AG08395 (cell line): ENCODE measurements at regions not wholly inside any gene's neighbourhood (a gene's known extent, or its start where the extent isn't known, plus 50 kb on each side); places are given as distances from the start of the nearest gene placed in this dataset.

Experiments
- DNase-seq: peaks from one replicate; pipeline ENCODE4 v3.0.0; 2012; ENCODE audit warnings: mixed read lengths, low spot score

GRCh38 chr14:34348592-34348991 is 113.4 kb downstream of the SPTSSA start:
- DNase-seq: no peak

GRCh38 chr14:34347683-34348082 is 114.4 kb downstream of the SPTSSA start:
- no peak for DNase-seq

GRCh38 chr14:34345718-34346465 is 116.1 kb downstream of the SPTSSA start:
- no peak for DNase-seq

GRCh38 chr14:34344318-34344717 is 117.7 kb downstream of the SPTSSA start:
- DNase-seq: no peak

GRCh38 chr14:34340025-34340625 is 121.9 kb downstream of the SPTSSA start:
- no peak for DNase-seq

GRCh38 chr14:34338056-34338455 is 124.0 kb downstream of the SPTSSA start:
- DNase-seq: no peak

GRCh38 chr14:34336501-34336900 is 125.5 kb downstream of the SPTSSA start:
- no peak for DNase-seq

- DNase-seq: no peak
Measured at GRCh38 chr14:34335968-34336367, 126.1 kb downstream of the SPTSSA start.

- DNase-seq: no peak
Measured at GRCh38 chr14:34334329-34334728, 127.7 kb downstream of the SPTSSA start.

- DNase-seq: peak; percentile 37
Measured at GRCh38 chr14:34331728-34332623, 130.1 kb downstream of the SPTSSA start.

- DNase-seq: no peak
Measured at GRCh38 chr14:34330846-34331245, 131.2 kb downstream of the SPTSSA start.

- no peak for DNase-seq
Measured at GRCh38 chr14:34329301-34329700, 132.7 kb downstream of the SPTSSA start.

GRCh38 chr14:34328178-34328577 is 133.9 kb downstream of the SPTSSA start:
- no peak for DNase-seq

GRCh38 chr14:34325493-34325892 is 136.5 kb downstream of the SPTSSA start:
- no peak for DNase-seq

- peak; percentile 45 for DNase-seq
Measured at GRCh38 chr14:34324363-34324795, 137.7 kb downstream of the SPTSSA start.

GRCh38 chr14:34322940-34323418 is 139.1 kb downstream of the SPTSSA start:
- peak; percentile 71 for DNase-seq

GRCh38 chr14:34319140-34319539 is 142.9 kb downstream of the SPTSSA start:
- no peak for DNase-seq

- DNase-seq: no peak
Measured at GRCh38 chr14:34318014-34318413, 144.0 kb downstream of the SPTSSA start.

GRCh38 chr14:34310724-34311123 is 151.3 kb downstream of the SPTSSA start:
- no peak for DNase-seq

- no peak for DNase-seq
Measured at GRCh38 chr14:34303811-34304210, 158.2 kb downstream of the SPTSSA start.

- DNase-seq: no peak
Measured at GRCh38 chr14:34302654-34303053, 159.4 kb downstream of the SPTSSA start.

- DNase-seq: peak; percentile 62
Measured at GRCh38 chr14:34300882-34301734, 160.9 kb downstream of the SPTSSA start.
